Fibroblast of skin of back (primary cell): ENCODE measurements at regions not wholly inside any gene's neighbourhood (a gene's known extent, or its start where the extent isn't known, plus 50 kb on each side); places are given as distances from the start of the nearest gene placed in this dataset.

ENCODE experiments used
- DNase-seq: peaks from one replicate; pipeline ENCODE4 v3.0.0-alpha.2; 2013

DNA sequence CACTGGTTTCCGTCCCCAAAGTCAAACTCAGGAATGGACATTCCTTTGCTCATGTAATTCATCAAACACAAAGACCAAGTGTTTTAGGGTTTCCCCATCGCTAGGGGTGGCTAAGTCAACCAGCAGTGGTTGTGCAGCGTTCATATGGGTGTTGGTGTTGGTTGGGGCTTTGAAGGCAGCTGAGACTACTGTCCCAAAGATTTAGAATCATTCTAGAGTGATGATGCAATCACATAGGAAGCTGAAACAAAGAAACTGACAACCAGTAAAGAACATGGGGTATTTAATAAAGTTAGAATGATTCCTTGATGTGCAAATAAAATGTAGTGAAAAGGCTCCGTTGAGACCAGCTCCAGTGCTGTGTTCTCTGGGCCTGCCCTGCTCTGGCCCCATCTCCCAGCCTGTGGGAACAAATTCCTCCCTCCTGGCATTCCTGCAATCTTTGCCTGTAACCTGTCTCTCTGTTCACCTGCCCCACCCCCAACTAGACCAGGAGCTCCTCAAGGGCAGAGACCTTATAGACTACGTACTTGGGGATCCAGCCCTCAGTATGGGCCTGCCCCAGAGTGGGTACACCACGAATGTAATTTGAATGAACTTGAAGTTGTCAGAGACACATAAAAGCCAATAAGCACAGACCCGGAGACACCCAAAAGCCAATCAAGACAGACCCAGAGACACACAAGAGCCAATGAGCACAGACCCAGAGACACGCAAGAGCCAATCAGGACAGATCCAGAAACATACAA lies 191.7 kb upstream of the TWIST2 start:
- DNase-seq = no peak

DNA sequence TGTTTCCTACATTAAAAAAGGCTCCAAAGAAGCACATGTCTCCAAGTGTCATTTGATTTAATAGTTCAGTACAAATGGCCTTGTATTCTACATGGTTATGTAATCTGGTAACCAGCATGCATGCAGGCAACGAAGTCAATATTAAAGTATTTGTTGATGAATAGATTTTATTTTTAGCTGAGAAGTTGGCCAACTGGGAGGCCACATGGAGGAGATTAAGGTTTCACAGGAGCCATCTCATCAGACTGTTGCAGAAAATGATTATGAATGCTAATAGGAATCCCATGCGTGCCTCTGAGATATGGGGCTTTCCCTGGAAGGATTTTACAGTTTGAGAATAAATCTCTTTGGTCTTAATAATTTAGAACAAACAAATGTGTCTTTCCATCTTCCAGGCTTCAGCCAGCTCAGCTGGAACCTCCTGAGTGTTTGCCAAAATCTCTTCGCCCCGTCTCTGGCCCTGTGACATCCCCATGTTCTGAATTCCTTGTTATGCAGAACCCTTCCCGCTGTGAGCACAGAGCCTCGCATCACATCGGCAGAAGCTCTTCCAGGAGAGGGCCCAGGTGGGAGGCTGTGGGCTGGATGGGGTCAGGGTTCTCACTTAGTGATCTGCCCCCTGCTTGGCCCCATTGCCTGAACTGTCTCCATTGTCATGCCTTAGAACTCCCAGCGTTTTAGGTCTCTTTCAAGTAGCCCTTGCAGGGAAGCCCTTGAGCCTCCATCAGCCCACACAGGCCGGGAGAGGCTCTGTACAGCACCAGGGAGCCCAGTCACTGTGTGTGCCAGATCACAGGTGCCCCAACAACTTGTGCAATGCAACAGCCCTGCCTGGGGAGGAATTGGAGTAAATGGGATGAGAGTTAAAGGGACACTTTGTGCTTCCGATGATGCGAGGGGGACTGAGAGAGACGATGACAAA lies 190.5 kb upstream of the TWIST2 start:
- no peak for DNase-seq

DNA sequence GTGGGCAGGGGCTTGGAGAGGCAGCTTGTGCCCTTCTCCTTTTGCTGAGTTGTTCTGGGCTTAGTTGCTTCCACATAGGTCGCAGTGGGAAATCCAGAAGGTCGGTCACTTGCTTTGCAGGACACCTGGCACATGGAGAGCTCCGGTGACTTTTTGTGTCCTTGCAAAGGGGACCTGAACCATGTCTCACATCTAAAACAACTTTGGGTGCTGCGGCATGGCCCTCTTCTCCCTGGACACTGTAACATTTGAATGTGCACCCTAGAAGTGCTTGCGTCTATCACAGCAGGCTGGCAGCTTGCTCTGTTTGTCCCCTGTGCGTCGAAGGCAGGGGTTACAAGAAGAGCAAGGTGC lies 189.9 kb upstream of the TWIST2 start:
- no peak for DNase-seq

DNA sequence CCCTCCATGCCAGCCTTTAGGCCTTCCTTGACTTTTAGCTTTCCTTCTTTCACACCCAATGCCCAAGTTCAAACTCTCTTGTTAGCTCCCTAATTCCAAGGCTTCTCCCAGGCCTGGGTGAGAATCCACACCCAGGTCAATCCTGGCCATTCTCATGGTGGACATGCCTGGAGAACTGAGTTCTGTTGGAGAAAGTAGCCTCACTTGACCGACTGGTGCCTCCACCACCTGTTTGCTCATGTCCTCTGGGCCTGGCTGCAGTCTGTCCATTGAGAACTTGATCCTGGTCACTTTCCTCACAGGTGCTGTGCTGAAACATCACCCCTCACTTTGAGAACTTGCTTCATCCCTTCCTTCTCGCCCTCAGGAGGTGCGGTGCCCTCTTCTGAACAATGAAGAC lies 189.1 kb upstream of the TWIST2 start:
- no peak for DNase-seq

DNA sequence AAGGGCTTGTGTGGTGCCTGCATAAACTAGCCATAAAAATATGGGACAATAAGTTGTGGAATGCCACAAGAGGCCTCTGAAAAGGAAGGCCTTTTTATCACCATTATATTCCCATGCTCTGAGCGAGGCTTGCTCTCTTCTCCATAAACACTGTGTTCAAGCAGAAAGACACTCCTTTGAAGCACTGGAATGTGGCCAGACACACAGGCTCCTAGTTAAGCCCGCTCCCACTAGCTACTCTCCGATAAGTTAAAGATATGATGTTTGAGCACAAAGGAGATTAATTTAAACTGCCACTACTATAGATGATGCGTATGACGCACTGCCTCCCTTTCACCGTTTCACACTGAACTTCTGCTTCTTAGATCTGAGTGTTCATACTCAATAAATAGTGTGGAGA lies 188.7 kb upstream of the TWIST2 start:
- DNase-seq = no peak

DNA sequence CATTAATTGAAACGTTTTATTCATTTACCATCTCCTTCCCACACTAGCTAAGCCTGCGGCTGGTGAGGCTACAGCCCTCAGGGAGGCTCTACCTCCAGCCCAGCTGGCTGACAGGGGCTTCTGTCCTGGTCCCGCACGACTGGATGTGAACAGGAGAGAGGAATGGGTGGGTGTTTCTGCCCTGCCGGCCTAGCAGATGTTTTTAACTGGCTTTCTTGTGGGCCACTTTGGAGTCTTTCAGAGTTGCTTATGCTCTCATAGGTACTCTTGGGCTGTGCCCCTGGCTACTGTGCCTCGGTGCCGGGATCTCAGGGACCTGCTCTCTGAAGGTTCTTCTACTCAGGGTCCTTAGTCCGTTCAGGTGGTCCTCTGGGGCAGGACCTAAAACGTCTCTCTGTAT lies 184.3 kb upstream of the TWIST2 start:
- DNase-seq = no peak

DNA sequence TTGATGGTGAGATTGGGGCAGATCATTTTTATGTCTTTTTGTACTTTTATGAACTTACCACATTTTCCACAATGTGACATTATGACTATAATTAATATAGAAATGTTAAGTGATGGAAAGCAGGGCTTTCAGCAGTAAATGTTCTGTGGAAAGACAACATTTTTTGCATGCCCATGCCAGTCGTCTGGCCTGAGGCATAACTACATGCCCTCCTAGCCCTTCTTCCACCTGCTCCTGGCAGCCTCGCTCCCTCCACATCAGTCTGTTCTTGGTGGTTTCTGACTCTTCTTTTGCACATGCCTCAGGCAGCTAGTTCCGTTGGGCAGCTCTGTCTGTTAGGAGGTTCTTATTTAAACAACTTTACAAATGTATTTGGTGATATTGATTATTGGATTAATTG lies 182.0 kb upstream of the TWIST2 start:
- DNase-seq = no peak

DNA sequence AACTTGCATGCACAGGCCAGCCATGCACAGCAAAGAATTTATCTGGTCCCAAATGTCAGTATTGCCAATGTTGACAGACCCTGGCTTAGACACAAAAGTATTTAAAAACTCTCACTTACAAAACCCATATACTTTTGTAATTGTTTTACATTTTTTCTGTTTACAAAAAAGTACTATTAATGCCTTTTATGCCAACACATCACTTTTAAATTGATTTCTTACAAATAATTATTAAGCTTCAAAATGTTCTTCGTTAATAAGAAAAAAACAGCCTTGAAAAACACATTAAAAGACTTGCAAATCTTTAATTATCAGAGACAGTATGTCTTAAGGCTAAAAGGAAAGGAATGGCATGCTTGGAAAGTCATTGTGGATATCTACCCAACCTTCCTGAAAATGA lies 181.3 kb upstream of the TWIST2 start:
- DNase-seq = no peak

DNA sequence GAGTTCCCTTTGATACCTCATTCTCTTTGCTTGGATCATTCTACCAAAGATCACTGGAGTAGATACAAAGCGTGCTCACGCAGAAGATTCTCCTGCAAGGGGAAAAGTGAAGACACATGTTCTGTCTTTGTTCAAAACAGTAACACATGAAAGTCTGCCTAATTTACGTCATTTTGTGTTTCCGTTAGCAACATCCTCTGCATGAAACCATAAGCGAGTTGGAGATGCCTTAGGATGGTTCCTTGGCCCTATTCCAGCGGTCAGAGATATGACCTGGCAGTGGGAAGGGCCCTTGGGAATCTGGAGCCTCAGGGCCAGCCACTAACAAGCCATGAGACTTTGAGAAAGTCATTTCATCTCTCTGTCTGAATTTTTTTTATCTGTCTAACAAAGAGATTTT lies 180.9 kb upstream of the TWIST2 start:
- peak; percentile 37 for DNase-seq

DNA sequence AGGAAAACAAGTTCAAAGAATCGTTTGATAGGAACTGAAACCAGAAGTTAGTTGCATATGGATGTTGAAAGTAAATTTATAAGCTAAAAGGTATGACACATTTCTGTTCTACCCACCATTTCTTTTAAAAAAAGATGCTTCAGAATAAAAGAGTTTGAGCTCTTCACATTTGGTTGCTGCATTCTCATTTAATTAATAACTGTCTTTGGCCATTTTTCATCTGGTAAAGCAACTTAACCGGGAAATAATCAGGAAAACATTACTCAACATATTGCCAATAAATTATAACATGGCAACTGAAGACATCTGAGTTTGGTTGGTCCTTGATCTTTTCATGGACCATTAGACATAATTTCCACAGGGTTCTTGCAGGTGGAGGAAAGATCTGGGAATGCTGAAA lies 180.2 kb upstream of the TWIST2 start:
- DNase-seq = no peak

DNA sequence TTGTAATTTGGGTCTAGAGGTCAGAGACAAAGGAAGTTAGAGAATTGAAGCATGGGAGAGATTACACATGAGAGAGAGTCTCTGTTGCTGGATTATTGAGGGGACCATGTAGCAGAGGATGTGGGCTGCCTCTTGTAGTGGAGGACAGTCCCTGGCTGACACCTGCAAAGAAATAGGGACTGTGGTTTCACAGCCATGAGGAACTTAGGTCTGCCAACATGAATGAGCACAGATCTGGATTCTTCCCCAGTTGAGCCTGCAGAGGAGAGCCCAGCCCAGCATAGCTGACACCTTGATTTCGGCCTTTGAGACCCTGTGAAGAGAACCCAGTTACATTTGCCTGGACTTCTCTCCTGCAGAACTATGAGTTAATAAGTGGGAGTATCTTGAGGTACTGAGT lies 179.5 kb upstream of the TWIST2 start:
- no peak for DNase-seq

DNA sequence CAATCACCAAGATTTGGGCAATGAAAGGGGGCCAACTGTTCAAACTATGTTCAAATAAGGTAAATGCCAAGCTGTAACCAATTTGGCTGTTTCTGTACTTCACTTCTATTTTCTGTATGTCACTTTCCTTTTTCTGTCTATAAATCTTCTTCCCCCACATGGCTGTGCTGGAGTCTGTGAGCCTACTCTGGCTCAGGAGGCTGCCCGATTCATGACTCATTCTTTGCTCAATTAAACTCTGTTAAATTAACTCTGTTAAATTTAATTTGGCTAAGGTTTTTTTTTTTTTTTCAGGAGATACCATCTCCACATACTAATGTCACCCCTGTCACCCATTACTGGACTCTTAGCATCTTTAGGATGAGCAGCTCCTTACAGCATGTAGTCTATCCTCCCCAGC lies 178.8 kb upstream of the TWIST2 start:
- DNase-seq = no peak

DNA sequence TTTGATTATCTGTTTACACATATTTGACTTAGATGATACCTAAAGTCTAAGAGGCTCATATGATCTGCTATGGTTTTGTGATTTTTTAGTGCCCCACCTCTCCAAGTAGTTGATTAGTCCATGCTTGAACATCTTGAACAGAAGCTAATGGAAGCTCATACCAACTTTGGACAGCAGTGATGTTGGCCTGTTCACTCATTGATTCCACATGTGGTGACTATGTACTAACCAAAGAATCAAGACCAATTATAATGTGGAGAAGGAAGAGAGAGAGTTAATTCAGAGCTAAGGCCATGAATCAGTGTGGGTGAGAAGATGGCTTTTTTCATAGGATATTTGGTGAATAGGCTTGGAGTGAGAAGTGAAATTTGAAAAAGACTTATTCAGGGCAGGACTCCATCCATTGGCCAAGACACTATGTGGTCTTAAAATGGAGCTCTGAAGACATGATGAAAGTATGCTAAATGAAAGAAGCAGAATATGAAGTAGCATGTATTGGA lies 178.3 kb upstream of the TWIST2 start:
- no peak for DNase-seq

DNA sequence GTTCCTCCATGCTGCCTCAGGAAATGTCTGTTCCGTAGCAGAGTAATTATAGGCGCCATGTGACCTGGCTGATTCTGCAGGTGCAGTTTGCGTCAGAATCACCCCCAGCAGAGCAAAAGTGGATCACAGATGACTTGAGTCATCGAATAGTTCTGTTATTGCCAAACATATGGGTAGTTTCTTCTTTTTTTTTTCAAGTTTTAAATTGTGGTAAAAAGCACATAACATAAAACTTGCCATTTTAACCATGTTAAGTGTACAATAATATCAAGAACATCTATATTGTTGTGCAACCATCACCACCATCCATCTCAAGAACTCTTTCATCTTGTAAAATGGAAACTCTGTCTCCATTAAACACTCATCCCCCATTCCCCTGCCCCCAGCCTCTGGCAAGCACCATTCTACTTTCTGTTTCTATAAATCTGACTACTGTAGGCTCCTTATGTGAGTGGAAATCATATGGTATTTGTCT lies 177.7 kb upstream of the TWIST2 start:
- DNase-seq = no peak

DNA sequence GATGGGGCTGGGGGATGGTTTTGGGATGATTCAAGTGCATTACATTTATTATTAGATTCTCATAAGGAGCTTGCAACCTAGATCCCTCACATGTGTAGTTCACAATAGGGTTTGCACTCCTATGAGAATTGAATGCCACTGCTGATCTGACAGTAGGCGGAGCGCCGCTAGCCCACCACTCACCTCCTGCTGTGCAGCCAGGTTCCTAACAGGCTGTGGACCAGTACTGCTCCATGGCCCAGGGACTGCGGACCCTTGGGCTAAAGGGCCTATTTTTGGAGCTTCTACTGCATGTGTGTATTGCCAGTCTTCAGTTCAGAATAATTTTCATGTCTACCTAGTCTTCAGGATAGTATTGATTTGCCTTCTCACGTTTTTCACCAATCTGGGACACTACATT lies 165.3 kb upstream of the TWIST2 start:
- no peak for DNase-seq

DNA sequence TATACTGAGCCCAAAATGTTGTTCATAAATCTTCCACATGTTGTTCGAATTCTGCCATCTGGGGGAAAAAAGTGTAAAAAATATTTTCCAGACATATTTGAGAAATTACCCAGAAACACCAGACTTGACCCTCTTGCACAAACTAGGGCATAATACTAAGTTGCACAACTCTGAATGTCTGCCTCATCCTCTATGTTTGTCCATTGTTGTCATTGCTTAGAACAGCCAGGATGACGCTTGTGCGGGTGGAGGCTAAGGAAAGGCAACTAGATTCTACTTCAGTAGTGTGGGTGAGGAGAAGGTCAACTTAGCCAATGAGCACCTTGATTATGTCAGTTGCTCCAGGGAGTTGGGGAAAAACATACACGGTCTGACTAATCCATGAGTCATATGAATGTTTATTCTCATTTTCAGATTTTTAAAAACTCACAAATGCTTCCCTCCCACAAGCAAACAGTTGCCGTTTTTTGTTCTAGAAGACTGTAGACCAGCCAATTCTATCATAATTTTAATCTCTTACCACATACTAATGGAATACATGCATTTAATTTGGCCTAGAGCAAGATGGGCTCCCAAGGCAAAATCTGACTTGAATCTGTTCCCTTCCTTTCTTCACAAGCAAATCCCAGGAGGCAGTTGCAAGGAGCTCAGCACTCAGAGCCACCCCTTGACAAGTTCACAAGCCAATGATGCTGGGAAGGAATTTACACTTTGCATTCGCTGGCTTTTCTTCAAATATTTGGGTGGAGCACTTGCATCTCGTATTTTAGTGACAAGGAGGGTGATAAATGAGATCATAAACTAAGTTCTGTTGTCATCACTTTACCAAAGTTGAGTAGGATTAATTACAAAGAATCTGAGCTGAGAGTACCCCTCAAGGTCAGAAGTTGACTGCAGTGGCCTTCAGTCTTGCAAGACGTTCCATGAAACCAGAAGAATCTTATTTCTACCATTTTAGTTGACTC lies 163.2 kb upstream of the TWIST2 start:
- peak; percentile 85 for DNase-seq

DNA sequence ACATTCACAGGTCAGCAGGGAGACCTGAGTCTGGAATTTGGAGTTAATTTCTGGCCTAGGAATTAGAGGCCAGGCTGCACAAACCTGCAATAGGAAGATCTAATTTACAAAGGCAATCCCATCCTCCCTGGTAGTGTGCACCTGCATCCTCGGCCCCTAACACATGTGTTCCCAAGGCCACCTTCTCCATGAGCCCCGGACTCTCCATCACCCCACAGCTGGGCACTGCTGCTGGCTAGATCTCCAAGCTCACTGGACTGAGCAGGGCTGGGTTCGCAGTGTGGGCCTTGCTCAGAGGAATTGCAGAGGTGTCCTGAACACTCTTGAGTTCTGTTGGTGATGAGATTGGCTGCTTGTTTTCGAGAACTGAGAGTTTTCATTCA lies 162.6 kb upstream of the TWIST2 start:
- no peak for DNase-seq

DNA sequence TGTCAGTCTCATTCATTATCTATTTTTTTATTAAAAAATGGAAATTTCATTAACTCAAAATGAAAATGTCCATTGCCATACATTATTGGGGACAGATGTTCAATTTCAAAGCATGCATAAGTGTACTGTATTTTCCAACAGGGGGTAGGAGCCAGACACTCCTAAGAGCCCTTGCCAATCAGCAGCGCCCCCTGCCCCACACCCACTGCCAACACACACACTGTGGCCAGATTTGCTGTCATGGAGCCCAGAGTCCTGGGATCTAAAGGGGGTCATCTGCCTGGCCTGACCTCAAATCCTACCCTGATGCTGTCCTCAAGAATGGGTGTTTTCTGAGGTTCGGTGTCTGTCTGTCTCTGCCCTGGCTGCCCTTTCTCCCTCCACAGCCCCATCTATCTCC lies 162.2 kb upstream of the TWIST2 start:
- no peak for DNase-seq

DNA sequence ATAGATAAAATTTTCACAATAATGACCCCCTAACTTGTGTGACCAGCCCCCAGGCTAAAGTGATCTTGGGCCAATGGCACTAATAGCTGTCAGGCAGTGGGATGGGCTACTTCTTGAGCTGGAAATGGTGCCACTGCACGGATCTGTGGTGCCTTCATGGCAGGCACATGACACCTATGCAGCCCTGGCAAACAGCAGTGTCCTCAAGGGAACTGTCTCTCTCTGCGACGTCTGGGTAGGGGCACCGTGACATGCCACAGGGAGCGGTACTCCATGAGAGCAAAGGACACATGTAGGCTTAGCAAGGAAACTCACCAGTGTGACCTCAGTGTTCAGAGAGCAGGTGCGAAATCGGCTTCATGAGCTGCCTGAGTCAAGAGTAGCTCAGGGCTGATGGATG lies 161.7 kb upstream of the TWIST2 start:
- no peak for DNase-seq

DNA sequence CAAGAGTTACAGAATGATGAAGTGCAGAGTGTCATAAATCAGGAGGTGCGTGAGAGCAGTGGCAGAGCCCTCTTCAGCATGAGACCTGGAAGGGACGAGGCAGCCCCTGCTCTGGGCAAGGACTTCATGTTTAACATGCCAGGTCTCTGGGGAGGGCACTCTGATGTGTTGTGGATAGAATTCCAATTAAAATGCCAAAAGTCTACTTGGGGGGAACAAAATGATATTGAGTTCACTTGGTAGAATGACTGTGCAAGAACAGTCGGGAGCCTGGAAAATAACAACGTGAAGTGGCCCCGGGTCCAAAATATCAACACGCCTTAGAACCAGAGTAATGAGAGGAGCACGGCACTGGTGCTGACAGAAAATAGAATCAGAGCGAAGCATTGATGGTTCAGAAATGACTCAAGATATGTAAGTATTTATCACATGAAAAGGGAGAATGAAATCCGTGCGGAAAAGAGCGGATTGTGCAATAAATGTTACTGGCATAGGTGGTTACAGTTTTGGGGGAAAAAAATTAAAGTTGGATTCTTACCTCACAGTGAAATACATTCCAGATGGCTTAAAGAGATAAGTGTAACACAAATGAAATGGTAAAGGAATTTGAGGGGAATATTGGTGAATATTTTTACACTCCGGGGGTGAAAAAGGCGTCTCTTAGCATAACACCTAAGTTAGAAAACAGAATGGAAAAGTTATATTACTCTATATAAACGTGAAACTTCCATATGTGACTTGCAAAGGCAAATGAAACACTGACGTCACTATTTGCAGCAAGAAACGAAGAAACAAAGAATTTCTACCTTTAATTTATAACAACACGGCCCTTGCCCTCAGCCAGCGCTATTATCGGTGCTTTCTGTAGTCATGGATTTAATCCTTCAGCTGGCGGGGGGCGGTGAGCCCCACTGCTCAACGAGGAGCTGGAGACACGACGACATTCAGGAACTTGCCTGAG lies 159.4 kb upstream of the TWIST2 start:
- no peak for DNase-seq

DNA sequence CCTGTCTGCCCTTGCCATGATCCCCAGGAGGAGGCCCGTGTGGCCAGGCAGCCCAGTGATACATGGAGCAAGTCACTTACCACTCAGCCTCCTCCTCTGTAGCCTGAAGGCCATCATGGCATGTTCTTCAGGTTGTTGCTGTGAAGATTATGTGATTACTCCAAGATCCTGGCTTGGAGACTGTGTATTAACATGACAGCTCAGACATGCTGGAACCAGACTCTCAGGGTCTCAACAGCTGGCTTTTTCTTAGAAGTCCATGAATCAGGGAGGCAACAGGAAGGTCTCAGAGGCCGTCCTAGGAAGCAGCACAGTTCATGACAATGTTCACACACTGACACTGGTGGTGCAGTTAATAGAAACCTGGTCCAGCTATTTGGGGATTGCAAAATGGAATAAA lies 158.6 kb upstream of the TWIST2 start:
- no peak for DNase-seq
